B cell (primary cell): ENCODE measurements at regions not wholly inside any gene's neighbourhood (a gene's known extent, or its start where the extent isn't known, plus 50 kb on each side); places are given as distances from the start of the nearest gene placed in this dataset.

ENCODE experiments used
- ATAC-seq: fragments of 200-7000 bp; cut with Tn5 transposase; one replicate; pipeline ENCODE4 v1.10.0; 2021; ENCODE audit warnings: low read depth, mild to moderate bottlenecking, moderate number of reproducible peaks, moderate library complexity
- CTCF ChIA-PET: fragments of 350-600 bp; sonication (Branson Sonifier 250); formaldehyde crosslinking; loops from one replicate; lab custom pipeline; 2021; ENCODE audit warnings: antibody characterized with exemption, inconsistent platforms; lab: Charles Lee
- POLR2A ChIA-PET: fragments of 350-600 bp; sonication (Branson Sonifier 250); formaldehyde crosslinking; loops from one replicate; lab custom pipeline; 2021; ENCODE audit warnings: antibody characterized with exemption; lab: Charles Lee
- DNase-seq: peaks from one replicate; pipeline ENCODE4 v3.0.0; 2013
- H2AFZ ChIP-seq: 2 replicates; pipeline ENCODE4 v1.6.1; 2012; ENCODE audit warnings: mild to moderate bottlenecking, low read depth, low read length; ENCODE audit not compliant: insufficient read depth, poor library complexity, severe bottlenecking
- H3K27ac ChIP-seq, 2 donors: 1 replicate in 1 of 2; 2 replicates in 1 of 2; pipeline ENCODE4 v1.5.1; 2012 to 2013; ENCODE audit warnings: low read length in 2 of 2, mild to moderate bottlenecking in 2 of 2, moderate library complexity in 1 of 2
- H3K27me3 ChIP-seq, 4 experiments: fragments of 200-600 bp in 1 of 4; sonication (generic) in 1 of 4; replicated peaks in 1 of 4; 1 replicate in 2 of 4; 2 replicates in 2 of 4; pipeline versions ENCODE4 v1.6.1 to v1.7.0; 2013 to 2016; ENCODE audit warnings: low read length in 3 of 4, mild to moderate bottlenecking in 2 of 4, mixed read lengths in 1 of 4, moderate library complexity in 1 of 4; ENCODE audit not compliant: insufficient read depth in 4 of 4, control insufficient read depth in 3 of 4; ENCODE audit errors: control extremely low read depth in 1 of 4
- H3K36me3 ChIP-seq, 2 experiments: replicated peaks in 1 of 2; 1 replicate in 1 of 2; 2 replicates in 1 of 2; pipeline versions ENCODE4 v1.6.1 to v1.7.1; 2013; ENCODE audit warnings: low read length in 1 of 2; ENCODE audit not compliant: insufficient read depth in 2 of 2, control insufficient read depth in 1 of 2; ENCODE audit errors: control extremely low read depth in 1 of 2, extremely low read depth in 1 of 2
- H3K4me1 ChIP-seq, 2 donors: fragments of 200-600 bp in 1 of 2; sonication (generic) in 1 of 2; 1 replicate in 1 of 2; 2 replicates in 1 of 2; pipeline versions ENCODE4 v1.5.1 to v1.6.1; 2013 to 2017; ENCODE audit warnings: low read length in 2 of 2; ENCODE audit not compliant: control insufficient read depth in 2 of 2, insufficient read depth in 2 of 2
- H3K4me2 ChIP-seq: replicated peaks from 2 replicates; pipeline ENCODE3; 2012; ENCODE audit warnings: mild to moderate bottlenecking, low read depth, low read length; ENCODE audit not compliant: poor library complexity, severe bottlenecking
- H3K4me3 ChIP-seq, 5 experiments: fragments of 200-600 bp in 1 of 5; sonication (generic) in 1 of 5; 1 replicate in 3 of 5; 2 replicates in 2 of 5; pipeline versions ENCODE4 v1.5.1 to v1.7.0; 2011 to 2016; ENCODE audit warnings: low read length in 4 of 5, mild to moderate bottlenecking in 4 of 5, low read depth in 2 of 5, control low read depth in 1 of 5, moderate library complexity in 1 of 5; ENCODE audit not compliant: insufficient read depth in 1 of 5; ENCODE audit errors: control extremely low read depth in 1 of 5, extremely low read depth in 1 of 5
- H3K79me2 ChIP-seq: fragments of 200-600 bp; sonication (generic); one replicate; pipeline ENCODE4 v1.6.0; 2016; ENCODE audit warnings: low read length; ENCODE audit not compliant: control insufficient read depth, insufficient read depth
- H3K9ac ChIP-seq: fragments of 200-600 bp; sonication (generic); 2 replicates; pipeline ENCODE4 v1.6.1; 2017; ENCODE audit warnings: mild to moderate bottlenecking, low read length, moderate library complexity
- H3K9me3 ChIP-seq, 3 donors: one replicate each; pipeline versions ENCODE4 v1.6.1 to v1.7.1; 2013; ENCODE audit warnings: low read length in 2 of 3; ENCODE audit not compliant: control insufficient read depth in 2 of 3, insufficient read depth in 1 of 3; ENCODE audit errors: control extremely low read depth in 1 of 3
- H4K20me1 ChIP-seq: 2 replicates; pipeline ENCODE4 v1.6.0; 2012; ENCODE audit warnings: mild to moderate bottlenecking, low read length; ENCODE audit not compliant: insufficient read depth, control insufficient read depth, poor library complexity, severe bottlenecking
- H3K27ac Mint-ChIP-seq: one replicate; pipeline ENCODE4 v1.8.0; 2021; ENCODE audit warnings: mixed read lengths
- H3K27me3 Mint-ChIP-seq: one replicate; pipeline ENCODE4 v1.8.0; 2021; ENCODE audit warnings: mixed read lengths
- H3K4me1 Mint-ChIP-seq: one replicate; pipeline ENCODE4 v1.8.0; 2021; ENCODE audit warnings: mixed read lengths
- H3K4me3 Mint-ChIP-seq: one replicate; pipeline ENCODE4 v1.8.0; 2021; ENCODE audit warnings: mixed read lengths
- H3K9me3 Mint-ChIP-seq: one replicate; pipeline ENCODE4 v1.8.0; 2022; ENCODE audit warnings: mixed read lengths; ENCODE audit not compliant: insufficient read depth
- CTCF ChIP-seq: fragments of 200-600 bp; IDR thresholded peaks from one replicate; pipeline ENCODE4 v1.8.0; 2022; ENCODE audit warnings: antibody characterized with exemption, mild to moderate bottlenecking
- EZH2 ChIP-seq: IDR thresholded peaks from 2 replicates; pipeline ENCODE4 v1.6.1; 2012; ENCODE audit warnings: borderline replicate concordance, low read depth, mild to moderate bottlenecking, moderate library complexity, low read length; ENCODE audit not compliant: insufficient read depth, poor library complexity, severe bottlenecking
- WGBS: methylation state at CpG from one replicate; pipeline ENCODE4 v1.1.5; 2013; ENCODE audit warnings: missing lambda C conversion rate; ENCODE audit not compliant: insufficient coverage; 5-methylcytosine and 5-hydroxymethylcytosine counted together
- intact Hi-C: fragments of 100-400 bp; cut with micrococcal nuclease; formaldehyde crosslinking; loops from one replicate; pipeline ENCODE4 v1.10.0; 2022

GRCh38 chr4:4666187-4666586 is 124.3 kb upstream of the STX18 start:
- TF ChIP-seq EZH2 = no peak
- no peak for TF ChIP-seq CTCF
- ChIA-PET CTCF (no interaction called here), POLR2A (no interaction called here)
- H3K4me2 ChIP-seq = no peak overlapping the region
- peaks cover 0 to 4% (median 0%) of the 10 kb centered on the region in 3 donors for H3K9me3 ChIP-seq
- 97% methylated on average over 7 of the region's 7 CpGs for WGBS
- H3K4me3 ChIP-seq = no peak overlapping the region
- ATAC-seq = no peak
- DNase-seq = no peak
- Mint-ChIP-seq H3K27me3 (no peaks in the 10 kb centered on the region), H3K9me3 (no peaks in the 10 kb centered on the region), H3K4me3 (no peak overlapping the region), H3K27ac (no peak overlapping the region), H3K4me1 (peaks cover 3% of the 10 kb centered on the region)
- H2AFZ ChIP-seq = no peak overlapping the region
- intact Hi-C loops = no loop called here
- no peak overlapping the region for H3K27ac ChIP-seq
- H3K79me2 ChIP-seq = no peaks in the 10 kb centered on the region
- H3K9ac ChIP-seq = no peak overlapping the region
- H3K4me1 ChIP-seq = peaks cover 0 to 4% of the 10 kb centered on the region in 2 donors
- no peaks in the 10 kb centered on the region for H4K20me1 ChIP-seq
- no peaks in the 10 kb centered on the region for H3K27me3 ChIP-seq
- H3K36me3 ChIP-seq = no peaks in the 10 kb centered on the region

DNA sequence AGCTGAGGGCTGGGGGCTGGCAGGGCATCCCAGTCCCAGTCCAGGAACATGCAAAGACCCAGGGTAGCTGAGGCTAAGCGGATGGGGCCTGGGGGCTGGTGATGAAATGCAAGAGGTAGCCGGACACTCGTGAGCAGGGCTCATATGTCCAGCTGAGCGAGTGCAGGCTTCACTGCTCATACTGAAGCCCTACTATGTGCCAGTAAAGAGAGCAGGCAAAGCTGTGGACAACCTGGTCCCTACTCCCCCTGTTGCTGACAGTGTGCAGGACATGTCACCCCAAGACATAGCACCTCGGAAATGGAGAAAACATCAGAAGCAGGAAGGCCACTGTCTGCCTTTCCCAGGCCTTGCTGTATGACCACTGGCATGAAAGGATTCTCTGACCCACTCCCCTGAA is 122.4 kb upstream of the STX18 start:
- Mint-ChIP-seq H3K4me3 (no peak overlapping the region), H3K27ac (no peak overlapping the region), H3K9me3 (no peaks in the 10 kb centered on the region), H3K4me1 (peaks cover 3% of the 10 kb centered on the region), H3K27me3 (no peaks in the 10 kb centered on the region)
- WGBS = 97% methylated on average over 5 of the region's 5 CpGs
- no peaks in the 10 kb centered on the region for H3K27me3 ChIP-seq
- H3K4me3 ChIP-seq = no peak overlapping the region
- no peaks in the 10 kb centered on the region for H3K79me2 ChIP-seq
- no peak overlapping the region for H3K27ac ChIP-seq
- H3K9ac ChIP-seq = no peak overlapping the region
- peaks cover 0 to 4% (median 0%) of the 10 kb centered on the region in 3 donors for H3K9me3 ChIP-seq
- no peak for TF ChIP-seq EZH2
- TF ChIP-seq CTCF = no peak
- ChIA-PET CTCF (no interaction called here), POLR2A (no interaction called here)
- no peak overlapping the region for H2AFZ ChIP-seq
- H3K4me2 ChIP-seq = no peak overlapping the region
- H4K20me1 ChIP-seq = no peaks in the 10 kb centered on the region
- DNase-seq = no peak
- intact Hi-C loops = no loop called here
- ATAC-seq = no peak
- peaks cover 0 to 4% of the 10 kb centered on the region in 2 donors for H3K4me1 ChIP-seq
- H3K36me3 ChIP-seq = no peaks in the 10 kb centered on the region
